UCSD-AML1 (cell line): ENCODE measurements at regions not wholly inside any gene's neighbourhood (a gene's known extent, or its start where the extent isn't known, plus 50 kb on each side); places are given as distances from the start of the nearest gene placed in this dataset.
A peak's percentile ranks its signal among the peaks of the same experiment; 100 is the strongest.

Experiments used
- DNase-seq: peaks from one replicate; lab custom pipeline; 2025; ENCODE audit not compliant: unreplicated experiment; lab: John Stamatoyannopoulos, UW

DNA sequence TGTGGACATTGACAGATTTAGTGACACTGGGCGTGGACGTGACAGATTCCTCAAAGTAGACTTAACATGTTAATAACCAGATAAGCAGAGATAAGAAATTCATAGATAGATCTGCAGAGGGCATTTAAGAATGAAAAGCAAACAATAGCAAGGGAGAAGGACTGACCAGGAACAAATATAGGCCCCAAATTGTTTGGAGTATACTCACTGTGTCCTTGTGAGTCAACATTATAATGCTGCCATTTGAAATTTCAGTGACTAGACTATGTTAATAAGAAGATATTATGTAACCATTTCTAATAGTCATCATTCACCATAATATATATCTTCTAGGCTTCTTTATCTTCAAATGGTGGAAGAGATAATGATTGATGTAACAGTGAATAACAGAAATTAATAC lies 78.1 kb upstream of the SLC38A11 start:
- DNase-seq, result no peak

DNA sequence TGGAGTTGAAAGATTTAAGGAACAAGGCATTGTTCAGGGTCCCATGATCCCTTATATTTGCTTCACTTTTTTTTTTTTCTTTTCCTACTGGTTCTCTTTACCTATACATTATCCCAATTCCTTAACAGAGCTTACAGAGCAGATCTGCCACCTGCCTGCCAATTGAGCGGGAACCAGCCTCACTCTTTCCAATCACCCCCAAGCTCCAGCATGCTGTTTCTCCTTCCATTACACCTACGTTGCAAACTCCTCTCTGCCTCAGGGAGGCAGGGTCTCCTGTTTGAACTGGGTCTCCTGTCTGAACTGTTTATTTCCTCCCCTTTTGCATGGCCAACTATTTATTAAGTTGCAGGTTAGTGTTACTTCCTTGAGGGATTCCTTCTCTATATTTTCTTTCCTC lies 77.2 kb upstream of the SLC38A11 start:
- no peak for DNase-seq

DNA sequence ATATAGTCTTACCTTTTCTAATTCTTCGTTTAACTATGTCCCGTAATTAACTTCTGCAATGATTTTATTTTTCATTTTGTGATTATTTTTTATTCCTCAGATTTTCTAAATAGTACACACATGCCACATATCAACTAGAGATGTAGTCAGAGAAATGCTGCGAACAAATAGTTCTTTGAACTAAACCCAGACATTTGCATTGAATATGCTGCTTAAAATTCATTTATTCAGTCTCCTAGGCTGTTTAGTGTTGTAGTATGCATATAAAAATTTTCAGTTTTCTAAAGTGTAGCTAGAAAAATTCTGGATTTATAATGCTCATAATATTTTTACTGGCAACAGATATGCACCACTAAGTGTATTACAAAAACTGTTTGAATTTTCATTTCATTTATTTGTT lies 68.9 kb upstream of the SLC38A11 start:
- DNase-seq, result no peak

DNA sequence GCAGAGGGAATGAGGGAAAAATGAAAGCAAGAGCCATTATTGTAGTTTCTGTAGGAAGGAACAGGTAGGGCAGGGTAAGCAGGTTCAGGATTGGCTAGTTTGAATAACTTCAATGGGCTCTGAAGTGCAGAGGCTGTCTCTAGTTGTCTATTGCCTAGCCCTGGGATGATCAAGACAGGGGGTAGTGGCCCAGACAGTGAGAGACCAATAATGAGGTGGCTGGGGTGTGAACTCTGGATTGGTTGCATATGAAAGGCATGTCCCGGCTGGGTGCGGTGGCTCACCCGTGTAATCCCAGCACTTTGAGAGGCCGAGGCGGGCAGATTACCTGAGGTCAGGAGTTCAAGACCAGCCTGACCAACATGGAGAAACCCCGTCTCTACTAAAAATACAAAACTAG lies 67.5 kb upstream of the SLC38A11 start:
- DNase-seq, result no peak

DNA sequence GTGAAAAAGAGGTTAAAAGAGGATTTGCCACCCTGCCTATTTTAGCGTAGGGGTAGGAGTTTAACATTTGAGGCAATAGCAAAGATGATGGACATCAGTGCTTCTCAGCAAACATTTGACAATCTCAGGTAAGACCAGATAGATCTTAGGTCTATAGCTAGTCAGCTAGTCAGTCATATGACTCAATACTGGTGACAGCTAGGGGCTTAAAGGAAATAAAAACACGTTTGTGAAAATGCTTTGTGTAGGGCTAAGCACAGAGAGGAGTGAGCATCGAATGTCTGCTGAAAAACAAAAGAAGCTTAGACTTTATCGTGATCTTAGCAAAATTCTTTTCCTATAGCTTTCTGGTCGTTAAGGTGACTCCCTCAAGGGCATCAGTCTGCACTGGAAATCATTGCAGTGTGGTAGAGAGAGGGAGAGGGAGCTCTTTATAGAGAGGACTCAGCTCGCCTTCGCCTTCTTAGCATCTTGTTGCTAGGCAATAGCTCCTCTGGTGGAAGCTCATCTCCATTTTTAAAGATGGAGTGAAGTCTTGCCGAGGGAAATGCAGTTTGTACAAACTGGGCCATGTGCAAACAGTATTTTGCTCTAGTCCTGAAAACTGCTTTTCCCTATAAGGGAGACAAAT lies 62.8 kb upstream of the SLC38A11 start:
- no peak for DNase-seq

DNA sequence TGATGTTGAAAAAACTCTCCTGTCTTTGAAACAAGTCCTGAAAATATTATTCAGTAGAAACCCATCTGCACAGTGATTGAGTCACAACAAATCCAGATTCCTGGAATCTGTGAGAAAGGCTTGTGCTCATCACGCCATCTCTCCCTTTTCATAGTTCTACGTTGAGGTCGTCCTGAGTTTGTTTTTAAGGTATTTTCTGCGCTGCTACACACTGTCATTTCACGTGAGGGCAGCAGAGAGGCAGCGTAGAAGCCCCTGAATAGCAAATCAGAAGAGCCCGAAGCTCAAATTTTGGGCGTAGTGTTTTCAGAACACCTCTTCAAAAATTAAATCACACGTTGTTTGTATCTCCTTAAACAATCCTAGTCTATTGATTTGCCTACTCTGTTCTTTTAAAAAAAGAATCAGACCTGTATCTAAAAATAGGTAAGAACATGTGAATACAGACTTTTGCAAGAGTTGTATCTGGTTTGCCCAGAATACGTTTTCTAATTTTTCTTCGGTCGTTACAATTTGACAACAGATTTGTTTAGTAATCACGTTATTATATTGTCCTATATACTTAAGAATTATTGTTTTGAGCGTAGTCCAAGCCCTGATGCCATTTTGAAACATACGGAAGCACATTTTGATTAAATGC lies 61.6 kb upstream of the SLC38A11 start:
- DNase-seq, result peak; percentile 9

DNA sequence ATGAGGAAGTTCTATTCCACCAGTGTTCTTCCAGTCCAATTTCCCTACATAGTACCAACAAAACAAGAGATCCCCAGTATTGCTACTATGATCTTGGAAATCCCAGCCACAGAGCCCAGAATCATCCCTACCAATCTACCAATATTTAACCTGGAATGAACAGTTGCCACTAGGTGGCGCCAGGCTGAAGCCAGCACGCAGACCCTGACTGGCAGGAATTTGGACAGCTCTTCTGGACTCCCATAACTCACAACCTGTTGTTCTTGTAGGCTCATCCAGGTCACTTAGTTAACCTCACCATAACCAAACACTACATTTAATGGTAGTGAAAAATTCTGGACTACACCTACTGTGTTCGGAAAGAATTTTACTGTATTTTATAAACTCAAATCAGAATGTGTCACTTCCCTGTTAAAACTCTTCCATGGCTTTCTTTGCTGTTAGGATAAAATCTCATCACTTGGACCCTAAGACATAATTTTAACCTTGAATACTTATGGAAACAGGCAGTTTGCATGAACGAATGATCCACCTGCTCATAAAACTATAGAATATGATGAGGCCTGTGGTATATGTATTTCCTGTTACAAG lies 59.8 kb upstream of the SLC38A11 start:
- DNase-seq, result peak; percentile 37

DNA sequence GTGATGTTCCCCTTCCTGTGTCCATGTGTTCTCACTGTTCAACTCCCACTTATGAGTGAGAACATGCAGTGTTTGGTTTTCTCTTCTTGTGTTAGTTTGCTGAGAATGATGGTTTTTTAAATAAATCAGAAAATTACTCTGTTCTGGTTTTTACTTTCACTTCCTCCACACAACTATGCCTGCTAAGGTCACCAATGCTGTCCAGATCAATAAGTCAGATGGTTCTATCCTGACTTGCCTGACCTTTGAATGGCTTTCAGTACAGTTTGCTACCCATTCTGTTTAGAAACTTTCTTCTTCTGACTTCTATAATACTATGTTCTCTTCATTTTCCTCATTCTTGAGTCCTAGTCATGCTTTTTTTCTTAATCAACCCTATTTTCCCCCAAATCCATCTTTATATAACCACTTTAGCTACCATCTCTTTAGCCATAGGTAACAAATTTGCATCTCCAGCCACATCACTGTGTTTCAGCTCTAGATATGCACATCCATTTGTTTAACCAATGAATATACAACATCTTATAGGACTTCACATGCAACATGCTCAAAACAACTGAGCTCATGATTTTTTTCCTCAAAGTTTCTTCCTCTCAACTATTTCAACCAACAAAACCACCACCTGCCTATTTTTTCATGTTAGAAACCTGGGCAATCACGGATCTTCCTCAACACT lies 58.8 kb upstream of the SLC38A11 start:
- DNase-seq, result no peak

DNA sequence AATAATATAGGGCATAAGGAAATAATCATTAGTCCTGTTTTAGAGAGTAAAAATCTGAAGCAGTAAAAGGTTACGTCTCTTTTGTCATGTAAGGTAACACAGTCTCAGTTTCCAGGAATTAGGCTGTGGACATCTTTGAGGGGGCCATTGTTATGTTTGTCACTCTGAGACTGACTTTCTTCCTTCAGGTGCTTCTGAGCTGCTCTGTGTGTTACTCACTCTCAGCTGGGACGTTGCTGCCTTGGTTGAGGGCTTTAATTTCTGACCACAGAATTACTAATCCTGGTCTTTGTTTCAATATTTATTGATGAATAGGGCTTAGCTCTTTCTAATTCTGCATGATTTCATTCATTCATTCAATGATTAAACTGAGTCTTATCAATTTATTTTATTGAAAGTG lies 55.9 kb upstream of the SLC38A11 start:
- DNase-seq, result no peak

DNA sequence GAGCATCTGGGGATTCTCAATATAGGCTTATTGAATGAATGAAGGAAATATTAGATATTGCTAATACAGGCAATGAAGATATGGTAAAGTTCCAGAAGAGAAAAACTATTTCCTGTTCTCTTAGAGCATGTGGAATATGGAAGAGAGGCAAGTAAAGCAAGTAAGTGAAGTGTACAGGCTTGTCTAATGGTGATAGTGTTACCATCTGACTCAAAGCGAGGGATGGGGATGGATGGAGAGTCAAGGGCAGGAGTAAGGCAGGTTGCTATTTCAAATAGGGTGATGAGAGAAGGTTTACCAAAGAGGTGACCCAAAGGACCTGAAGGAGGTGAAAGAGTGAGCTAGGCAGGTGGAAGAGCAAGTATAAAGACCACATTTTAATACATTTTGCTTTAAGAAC lies 55.2 kb upstream of the SLC38A11 start:
- DNase-seq, result no peak

DNA sequence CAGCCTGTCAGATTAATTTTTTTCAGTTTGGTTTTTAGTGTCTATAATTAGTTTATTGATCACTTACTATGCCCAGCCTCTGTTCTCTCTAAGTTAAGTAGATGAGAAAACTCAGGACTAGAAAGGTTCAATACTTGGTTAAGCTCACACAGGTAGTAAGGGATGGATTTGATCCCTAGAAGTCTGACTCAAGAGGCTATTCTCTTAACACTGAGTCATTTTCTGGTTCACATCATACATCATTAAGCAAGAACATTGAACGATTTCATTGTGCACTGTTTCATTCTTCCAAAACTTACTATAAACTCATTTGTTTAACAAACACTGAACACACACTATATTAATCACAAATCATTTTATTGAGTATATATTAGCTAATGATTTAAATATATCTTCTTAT lies 54.1 kb upstream of the SLC38A11 start:
- no peak for DNase-seq

DNA sequence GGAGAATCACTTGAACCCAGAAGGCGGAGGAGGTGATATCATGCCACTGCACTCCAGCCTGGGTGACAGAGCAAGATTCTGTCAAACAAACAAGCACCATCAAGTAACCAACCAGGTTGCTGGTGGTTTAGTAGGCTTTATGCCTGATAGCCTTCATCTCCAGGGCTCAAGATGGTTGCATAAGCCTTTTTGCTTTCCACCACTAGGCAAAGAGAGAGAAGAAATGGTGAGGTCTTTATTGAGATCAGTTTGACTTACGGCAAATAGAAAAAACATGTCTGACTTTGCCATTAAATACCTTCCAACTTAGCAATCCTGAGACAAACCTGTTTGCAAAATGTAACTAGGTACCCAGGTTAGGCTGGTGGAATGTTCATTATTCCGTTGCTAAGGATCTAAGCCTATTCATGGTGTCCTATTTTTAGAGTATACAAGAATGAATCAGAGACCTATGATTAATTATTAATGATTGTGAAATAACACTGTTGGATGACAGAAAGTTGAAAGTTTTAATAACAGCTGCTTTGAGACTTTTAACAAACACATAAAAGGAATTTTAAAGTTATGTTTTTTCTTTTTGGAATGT lies 53.5 kb upstream of the SLC38A11 start:
- DNase-seq, result no peak

DNA sequence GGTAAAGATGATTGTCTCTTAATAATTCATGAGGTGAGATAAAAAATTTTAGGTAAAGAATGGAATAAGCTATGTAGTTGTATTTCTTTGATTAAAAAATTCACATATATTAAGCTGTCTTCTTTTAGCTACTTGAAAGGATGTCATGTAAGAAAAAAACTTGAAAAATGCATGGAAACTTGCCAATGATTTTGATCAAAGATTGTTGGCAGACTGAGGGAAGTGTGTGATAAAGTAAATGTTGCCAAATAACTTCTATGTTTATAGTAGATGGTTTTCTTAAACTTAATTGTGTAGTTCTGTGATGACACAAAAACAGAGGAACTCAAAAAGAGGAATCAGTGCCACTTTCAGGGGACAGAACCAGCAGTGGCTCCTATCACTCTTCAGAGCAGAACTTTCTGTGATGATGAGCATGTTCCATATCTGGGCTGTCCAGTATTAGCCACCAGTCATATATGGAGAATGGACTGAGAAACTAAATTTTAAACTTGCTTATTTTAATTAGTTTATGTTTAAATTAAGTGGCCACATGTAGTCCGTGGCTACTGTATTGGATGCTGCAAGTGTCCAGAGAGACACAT lies 51.9 kb upstream of the SLC38A11 start:
- DNase-seq, result no peak
